ENCODE measurements at regions not wholly inside any gene's neighbourhood (a gene's known extent, or its start where the extent isn't known, plus 50 kb on each side); places are given as distances from the start of the nearest gene placed in this dataset.

DNA sequence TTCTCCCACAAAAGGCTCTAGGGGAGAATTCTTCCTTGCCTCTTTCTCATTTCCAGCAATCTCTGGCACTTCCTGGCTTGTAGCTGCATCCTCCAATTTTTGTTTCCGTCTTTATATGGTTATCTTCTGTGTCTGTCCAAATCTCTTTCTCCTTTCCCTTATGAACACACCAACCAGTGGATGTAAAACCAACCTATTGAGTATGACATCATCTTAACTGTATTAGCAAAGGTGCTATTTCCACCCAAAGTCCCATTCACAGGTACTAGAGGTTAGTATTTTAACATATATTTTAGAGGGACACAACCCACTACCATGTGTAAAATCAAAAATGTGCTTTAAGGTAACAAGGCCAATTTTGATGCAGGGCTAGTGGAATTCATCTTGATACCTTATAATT is 129.0 kb downstream of the RAP2A start:
- no peak for DNase-seq (ENCODE audit: low spot score)

DNA sequence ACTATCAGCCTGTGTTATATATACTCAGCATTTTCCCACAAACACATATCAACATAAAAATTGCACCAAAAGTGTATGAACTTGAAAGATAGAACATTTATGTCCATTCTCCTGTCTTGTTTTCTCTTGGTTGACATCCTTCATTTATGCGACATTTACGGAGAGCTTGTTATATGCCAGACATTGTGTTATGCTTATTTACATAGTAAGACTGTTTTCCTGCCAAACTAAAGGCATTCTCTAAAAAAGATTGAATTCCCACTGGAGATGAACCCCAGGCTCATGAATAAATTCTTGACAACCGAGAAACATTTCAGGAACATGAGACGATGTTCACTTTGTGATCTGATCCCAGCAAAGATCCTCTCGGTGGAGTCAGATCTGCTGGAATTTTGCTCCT is 131.0 kb downstream of the RAP2A start:
- no peak for DNase-seq (ENCODE audit: low spot score)

DNA sequence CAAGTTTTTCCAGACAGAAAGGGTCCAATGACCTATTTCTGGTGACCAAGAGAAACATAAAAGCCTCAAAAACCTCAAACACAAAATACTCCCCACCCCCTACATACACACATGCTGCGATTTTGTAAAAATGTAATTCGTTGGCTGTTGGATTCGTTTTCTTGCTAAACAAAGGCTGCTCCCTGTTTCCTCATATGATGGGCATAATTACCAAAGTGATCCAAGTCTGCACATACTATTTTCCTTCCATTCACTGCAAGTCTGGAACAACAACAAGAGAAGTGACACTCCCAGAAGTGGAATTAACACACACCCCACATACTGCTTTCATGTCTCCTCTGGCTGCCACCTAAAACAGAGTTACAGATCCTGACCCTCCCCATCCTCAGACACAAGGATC is 131.9 kb downstream of the RAP2A start:
- no peak for DNase-seq (ENCODE audit: low spot score)

DNA sequence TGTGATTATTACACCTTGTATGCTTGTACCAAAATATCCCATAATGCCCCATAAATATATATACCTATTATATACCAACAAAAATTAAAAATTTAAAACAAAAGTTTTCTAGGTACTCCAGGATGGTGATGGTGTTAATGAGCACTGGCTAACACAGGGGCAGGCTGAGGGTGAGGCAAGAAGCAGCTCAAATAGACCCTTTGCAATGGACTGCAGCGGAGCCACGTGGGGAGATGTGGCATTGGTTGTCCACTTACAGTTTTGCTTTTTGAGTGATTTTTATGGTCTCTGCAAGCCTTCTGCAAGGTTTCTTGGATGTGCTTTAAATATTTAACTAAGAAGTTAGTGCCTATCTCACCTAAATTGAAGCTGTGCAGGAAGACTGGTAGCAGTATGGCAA is 132.9 kb downstream of the RAP2A start:
- no peak for DNase-seq (ENCODE audit: low spot score)

DNA sequence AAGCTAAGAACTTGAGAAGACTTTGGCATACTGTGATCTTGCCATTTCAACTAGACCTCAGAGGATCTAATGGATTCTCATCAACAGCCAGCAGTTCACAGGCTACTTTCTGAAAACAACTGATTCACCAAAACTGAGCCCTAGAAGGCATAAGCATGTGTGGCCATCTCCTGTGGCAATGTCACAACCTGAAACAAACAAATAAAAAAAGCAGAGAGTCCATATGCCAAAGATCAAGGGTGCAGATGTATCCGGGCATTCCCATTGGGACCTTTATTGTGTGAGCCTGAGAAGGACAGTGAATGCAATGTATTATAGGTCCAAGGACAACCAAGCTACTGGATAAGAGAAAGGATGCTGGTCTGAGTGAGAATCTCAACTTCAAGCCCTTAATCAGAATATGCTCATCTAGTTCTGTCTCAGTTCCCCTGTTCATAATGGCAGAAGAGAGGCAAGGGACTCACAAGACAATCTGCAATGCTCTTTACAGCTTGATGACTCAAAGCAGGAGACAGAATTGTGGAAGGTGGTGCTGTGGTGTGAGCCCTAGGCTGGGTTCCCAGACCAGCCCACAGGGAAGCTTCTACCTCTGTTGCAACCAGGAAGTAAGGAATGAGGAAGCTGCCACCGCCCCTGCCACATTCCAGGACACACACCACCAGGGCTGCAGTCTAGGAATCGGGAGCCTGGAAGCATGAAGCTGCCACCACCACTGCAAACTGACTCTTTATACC is 133.7 kb downstream of the RAP2A start:
- peak; percentile 25 for DNase-seq (ENCODE audit: low spot score)

DNA sequence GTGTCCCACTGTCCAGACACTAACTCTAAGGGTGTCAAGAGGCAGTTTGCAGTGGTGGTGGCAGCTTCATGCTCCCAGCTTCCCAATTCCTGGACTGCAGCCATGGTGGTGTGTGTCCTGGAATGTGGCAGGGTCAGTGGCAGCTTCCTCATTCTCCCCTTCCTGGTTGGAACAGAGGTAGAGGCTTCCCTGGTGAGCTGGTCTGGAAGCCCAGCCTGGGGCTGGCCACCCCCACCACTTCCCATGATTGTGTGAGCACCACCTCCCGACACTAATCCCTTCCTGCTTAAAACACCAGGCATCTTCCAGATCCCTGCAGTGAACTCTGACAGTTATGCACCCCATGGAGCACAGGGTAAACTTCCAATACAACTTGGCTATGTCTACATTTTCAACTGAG is 134.9 kb downstream of the RAP2A start:
- DNase-seq (ENCODE audit: low spot score), result no peak

DNA sequence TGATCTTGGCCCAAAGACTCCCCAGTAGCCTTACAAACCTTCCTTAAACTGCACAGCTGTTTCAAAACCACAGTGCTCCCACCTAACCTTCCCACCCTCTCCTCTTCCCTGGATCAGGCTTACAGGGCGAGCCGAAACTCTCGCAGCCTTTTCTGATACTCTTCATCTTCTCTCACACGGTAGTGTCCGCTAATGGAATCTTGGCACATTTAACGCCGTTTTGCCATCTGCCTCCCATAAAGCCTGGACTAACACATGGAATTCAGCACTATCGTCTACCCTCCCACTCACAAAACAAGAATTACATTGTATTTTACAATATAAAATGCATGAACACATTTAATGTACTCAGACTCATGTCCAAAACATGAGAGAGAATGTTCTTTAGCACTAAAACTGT is 135.9 kb downstream of the RAP2A start:
- DNase-seq (ENCODE audit: low spot score), result no peak

DNA sequence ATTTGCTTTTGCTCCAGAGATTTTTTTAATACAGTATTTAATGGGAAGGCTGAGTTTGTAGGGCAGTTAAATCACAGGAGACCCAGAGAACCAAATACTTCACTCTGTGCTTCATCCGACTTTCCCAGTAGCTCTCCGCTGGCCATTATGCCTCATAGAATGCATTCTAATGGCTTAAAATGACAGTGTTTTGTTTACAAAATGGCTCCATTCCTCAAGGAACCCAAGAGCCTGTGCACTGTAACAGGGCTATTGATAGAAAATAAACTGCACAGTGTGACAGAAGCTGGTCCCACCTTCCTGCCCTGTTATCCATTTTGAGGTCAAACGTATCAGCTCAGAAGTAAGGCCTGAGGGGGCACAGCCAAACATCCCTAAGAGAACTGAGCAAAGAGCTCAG is 136.5 kb downstream of the RAP2A start:
- DNase-seq (ENCODE audit: low spot score), result no peak

DNA sequence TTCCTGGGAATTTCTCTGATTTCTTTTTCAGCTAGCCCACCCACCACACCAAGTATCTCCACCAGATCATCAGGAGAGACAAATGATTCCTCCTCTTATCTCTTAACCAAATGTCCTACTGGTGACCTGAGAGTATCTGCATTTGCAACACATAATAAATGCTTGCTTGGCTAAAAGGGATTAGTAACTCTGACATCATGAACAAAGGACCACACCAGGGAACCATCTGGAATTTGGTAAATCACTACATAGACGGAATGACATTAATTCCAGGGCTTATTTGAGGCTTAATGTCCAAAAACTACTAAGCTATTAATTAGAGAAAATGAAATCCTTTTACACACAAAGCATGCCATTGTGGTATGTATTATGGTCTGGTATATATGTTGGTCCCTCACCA is 139.0 kb downstream of the RAP2A start:
- DNase-seq (ENCODE audit: low spot score), result no peak

DNA sequence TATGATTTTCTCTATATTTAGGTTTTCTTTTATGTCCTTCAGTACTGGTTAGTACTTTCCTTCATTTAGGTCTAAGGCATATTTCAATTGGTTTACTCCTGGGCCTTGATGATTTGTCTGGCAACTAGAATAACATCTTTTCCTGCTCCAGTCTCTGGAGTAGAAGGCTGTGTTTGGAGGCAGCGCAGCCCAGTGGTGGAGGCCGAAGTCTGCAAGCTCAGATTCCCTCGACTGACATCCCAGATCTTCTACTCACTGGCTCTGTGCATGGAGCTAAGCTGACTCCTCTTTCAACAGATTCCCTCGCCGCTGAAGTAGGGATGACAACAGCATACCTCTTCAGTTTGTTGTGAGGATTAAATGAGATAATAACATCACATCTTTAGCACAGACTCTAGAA is 141.0 kb downstream of the RAP2A start:
- peak; percentile 25 for DNase-seq (ENCODE audit: low spot score)

DNA sequence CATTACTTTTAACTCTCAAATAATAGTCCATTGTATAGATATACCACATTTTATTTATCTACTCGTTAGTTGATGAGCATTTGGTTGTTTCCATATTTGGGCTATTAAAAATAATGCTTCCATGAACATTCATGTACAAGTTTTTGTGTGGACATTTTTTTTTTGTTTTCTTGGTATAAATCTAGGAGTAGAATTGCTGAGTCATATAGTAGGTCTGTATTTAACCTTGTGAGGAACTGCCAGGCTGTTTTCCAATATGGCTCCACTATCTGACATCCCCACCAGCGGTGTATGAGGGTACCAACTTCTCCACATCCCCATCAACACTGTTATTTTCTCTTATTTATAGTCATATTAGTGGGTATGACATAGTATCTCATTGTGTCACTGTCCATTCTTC is 143.1 kb downstream of the RAP2A start:
- no peak for DNase-seq (ENCODE audit: low spot score)

DNA sequence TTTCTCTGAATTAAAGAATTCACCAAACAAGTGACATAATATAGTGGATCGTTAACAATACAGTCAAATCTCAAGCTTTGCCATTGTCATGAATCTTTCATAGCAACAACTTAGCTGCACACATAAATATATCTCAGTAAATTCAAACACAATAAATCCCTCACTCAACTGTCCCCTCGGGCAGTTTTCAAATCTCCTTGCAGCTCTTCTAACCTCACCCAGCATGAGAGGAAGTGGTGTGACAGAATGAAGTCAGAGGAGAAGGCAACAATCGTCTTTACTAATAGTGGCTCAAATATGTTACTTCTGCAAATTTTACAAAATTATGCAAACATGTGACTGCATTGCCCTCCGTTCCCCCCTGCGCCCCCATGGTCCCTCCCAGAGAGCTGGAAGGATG is 148.2 kb downstream of the RAP2A start:
- DNase-seq (ENCODE audit: low spot score), result no peak

DNA sequence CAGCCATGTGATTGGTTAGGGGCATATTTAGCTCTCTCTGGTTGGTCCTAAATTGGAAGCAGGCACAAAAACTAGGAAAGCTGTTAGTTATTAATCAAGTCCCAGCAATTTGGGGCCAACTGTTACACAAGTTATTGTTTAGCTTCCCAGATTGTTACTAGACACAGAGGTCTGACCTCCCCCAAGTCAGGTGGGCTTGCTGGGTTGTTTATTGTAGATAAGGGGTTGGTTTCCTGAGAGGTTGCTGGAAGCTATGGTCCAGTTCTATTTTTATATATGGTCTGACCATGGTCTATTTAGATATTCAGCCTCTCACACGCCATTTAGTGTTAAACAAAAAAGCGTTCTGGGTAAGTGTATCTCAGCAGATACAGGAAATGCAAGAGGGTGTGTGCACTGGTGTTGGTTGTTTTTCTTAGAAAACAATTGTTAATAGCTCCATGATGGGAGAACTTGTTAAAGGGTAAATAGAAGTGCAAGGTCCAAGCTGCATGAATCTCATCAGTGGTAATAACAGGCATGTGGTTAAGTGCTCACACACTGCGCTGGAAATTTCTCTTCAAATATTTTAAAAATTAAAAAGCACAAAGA is 150.0 kb downstream of the RAP2A start:
- no peak for DNase-seq (ENCODE audit: low spot score)

DNA sequence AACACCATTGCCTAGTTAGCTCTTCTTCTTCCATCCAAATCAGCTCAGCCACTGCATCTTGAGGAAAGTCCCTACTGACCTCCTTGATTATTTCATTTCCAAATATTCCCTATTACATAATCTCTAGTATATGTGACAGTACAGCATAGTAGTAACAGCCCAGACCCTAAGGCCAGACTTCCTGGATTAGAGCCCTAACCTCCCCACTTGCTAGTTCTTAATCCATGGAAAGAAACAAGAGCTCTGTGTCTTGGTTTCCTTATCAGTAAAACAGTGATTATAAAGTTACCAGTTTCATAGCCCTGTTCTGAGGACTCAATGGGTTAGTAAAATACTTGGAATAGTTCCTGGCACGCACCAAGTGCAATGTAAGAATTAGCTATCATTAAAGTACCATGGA is 153.0 kb downstream of the RAP2A start:
- DNase-seq (ENCODE audit: low spot score), result no peak

DNA sequence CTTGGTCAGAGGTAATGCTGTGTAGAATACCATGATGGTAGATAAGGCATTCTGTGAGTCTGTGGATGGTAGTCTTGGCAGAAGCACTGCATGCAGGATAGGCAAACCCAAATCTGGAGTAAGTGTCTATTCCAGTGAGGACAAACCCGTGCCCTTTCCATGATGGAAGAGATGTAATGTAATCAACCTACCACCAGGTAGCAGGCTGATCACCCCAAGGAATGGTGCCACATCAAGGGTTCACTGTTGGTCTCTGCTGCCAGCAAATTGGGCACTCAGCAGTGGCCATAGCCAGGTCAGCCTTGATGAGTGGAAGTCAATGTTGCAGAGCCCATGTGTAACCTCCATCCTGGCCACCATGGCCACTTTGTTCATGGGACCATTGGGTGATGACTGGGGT is 155.0 kb downstream of the RAP2A start:
- DNase-seq (ENCODE audit: low spot score), result no peak

DNA sequence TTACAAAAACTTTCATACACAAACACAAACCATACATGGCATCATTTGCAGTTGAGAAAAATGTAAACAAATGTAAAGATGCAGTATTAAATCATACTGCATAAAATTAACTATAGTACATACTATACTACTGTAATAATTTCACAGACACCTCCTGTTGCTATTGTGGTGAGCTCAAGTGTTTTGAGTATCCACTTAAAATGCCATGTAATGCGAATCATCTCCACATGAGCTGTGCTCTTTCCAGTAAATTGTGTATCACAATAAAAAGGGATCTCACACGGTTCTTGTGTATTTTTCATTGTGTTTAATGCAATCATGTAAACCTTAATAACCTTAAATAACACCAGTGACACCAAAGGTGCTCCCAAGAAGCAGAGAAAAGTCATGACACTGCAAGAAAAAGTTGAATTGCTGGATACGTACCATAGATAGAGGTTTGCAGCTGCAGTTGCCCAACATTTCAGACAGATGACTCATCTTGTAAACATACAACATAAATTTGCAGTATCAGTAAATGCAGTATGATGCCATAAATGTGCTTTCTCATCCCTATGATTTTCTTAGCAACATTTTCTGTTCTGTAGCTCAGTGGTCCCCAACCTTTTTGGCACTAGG is 166.6 kb downstream of the RAP2A start:
- DNase-seq (ENCODE audit: low spot score), result no peak

DNA sequence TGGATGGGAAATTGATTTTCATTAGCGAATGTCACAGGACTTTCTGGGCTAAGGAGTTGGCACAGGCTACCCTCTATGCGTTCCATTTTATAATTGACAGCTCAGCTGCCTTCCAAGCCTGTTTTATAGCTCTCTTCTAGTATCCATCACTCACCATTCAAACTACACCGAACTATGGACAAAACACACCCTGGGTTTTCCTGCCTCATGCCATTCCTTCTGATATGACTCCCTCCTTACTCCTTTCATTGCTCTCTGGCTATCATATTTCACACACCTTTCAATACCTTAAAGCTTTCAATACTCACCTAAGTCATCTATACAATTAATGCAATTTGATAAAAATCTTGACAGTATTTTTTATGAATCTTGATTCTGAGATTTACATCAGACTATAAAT is 181.3 kb downstream of the RAP2A start:
- DNase-seq (ENCODE audit: low spot score), result no peak

DNA sequence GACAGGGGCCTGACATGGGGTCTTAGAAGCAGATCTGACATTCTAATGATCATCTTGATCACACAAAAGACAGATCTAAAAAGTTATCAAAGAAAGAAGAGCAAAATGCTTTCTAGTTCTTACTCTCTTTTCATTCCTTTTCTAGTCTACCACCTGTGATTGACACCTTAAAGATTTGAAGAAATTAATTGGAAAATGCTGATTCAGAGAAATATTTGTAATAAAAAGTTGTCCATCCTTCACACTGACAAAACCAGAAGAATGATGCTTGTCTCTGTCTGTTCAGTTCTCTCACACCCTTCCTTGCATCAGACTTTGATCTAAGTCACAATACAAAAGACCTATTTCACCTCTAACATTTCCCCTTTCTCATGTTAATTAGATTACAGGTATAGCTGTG is 182.4 kb downstream of the RAP2A start:
- DNase-seq (ENCODE audit: low spot score), result no peak

DNA sequence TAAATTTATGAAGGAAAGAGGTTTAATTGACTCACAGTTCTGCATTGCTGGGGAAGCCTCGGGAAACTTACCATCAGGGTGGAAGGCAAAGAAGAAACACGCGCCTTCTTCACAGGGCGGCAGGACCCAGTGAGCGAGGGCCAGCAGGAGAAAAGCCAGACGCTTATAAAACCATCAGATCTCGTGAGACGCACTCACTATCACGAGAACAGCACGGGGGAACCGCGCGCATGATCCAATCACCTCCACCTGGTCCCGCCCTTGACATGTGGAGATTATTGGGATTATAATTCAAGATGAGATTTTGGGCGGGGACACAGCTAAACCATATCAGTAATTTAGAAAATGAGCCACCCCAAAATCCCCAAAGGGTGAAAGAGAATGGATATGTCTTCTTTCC is 187.1 kb downstream of the RAP2A start:
- DNase-seq (ENCODE audit: low spot score), result no peak

DNA sequence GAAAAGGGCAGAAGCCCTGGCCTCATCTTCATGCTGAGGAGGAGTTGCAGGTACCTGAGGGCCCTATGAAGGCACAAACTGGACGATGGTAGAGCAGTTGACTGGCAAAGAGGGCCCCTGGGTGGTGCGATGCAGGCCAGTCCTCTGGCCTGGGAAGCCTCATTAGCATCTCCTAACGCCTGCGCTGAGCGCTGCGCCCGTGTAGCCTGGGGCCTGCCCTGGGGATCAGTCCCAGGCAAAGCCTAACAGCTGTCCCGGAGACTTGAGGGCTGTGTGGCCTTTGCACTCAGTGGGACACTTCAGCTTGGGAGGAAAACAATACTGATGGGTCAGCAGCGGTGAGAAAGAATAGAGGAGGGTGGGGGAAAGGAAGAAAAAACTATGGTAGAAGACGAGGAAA is 187.7 kb downstream of the RAP2A start:
- no peak for DNase-seq (ENCODE audit: low spot score)

DNA sequence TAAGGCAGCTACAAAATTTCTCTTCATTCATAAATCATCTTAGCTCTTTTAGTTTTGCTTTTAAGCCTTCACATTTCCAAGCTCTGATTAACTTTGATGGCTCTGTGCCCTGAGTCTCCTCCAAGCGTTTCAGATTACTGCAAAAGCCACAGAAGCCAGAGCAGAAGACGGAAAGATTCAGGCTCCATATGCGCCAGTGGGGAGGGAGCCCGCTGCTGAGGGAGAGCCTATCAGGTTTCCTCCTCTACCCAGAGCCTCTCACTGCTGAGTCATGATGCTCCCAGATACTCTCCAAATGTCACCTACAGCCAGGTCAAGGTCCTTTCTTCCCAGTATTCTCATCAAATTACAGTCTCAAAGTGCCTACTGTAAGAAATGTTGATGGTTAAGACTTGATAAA is 193.6 kb downstream of the RAP2A start:
- DNase-seq (ENCODE audit: low spot score), result peak; percentile 36

DNA sequence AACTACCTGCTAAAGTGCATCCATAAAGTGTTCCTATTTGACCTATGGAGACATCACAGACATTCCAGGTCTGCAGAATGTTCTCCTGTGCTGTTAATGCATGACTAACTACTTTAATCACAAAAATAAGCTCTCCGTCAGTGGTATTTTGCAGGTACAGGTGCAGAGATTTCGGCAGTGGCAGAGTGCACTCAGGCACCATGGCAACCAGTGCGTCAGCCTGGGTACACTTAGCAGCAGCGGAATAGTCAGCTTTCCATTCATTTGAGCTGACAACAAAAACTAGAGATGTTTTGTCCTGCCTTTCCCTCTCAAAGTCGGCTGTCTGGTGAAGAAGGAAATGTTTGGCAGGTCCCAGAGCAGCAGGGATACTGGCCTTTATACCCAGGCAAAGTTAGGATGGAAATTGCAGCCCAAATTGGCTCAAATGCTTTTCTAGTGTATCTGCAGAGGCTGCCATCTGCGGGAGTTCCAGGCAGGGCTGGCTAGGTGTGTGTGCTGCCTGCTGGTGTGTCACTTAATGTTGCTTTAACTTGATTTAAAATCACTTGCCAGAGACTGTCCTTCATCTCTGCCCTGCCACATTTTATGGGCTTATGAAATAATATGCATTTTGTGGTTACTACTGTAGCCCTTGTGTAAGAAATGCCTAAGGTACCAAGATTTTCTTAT is 195.8 kb downstream of the RAP2A start:
- peak; percentile 66 for DNase-seq (ENCODE audit: low spot score)

DNA sequence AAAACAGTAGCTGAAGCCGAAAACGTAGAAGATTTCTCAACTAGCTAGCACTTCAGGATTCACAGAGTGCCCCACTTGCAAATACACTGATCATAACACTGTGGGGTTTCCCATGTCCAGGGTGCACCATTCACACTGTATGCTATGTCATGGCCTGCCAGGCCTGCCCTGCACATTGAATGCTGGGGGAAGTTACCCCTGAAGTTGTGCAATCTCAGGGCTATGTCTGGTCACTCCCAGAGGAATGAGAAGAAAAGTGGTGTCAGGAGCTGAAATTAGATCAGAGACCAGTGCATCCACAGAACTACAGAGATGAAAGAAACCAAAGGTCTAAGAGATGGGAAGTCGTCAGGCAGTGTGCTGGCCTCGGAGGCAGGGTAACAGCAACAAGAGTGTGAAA is 196.8 kb downstream of the RAP2A start:
- no peak for DNase-seq (ENCODE audit: low spot score)
